LNCAP (cell line): ENCODE measurements at regions not wholly inside any gene's neighbourhood (a gene's known extent, or its start where the extent isn't known, plus 50 kb on each side); places are given as distances from the start of the nearest gene placed in this dataset.

Source experiments
- CTCF ChIP-seq: fragments of 450-650 bp; IDR thresholded peaks from 2 replicates; pipeline ENCODE4 v1.5.1; 2017; ENCODE audit warnings: mild to moderate bottlenecking

- no peak for TF ChIP-seq CTCF
Measured at GRCh38 chr10:78433076-78433595, 399.5 kb downstream of the RPS24 start.

GRCh38 chr10:78433766-78434535 lies 400.3 kb downstream of the RPS24 start:
- no peak for TF ChIP-seq CTCF

- TF ChIP-seq CTCF: no peak
Measured at GRCh38 chr10:78434886-78435285, 401.2 kb downstream of the RPS24 start.

- no peak for TF ChIP-seq CTCF
Measured at GRCh38 chr10:78435484-78436221, 402.0 kb downstream of the RPS24 start.

GRCh38 chr10:78436222-78436573 lies 402.5 kb downstream of the RPS24 start:
- no peak for TF ChIP-seq CTCF

GRCh38 chr10:78436706-78437406 lies 403.2 kb downstream of the RPS24 start:
- no peak for TF ChIP-seq CTCF

GRCh38 chr10:78437407-78437768 lies 403.7 kb downstream of the RPS24 start:
- TF ChIP-seq CTCF: no peak
